SK-N-SH (cell line): ENCODE measurements at regions not wholly inside any gene's neighbourhood (a gene's known extent, or its start where the extent isn't known, plus 50 kb on each side); places are given as distances from the start of the nearest gene placed in this dataset.

Experiments used
- CTCF ChIA-PET: fragments of 300-600, 350-600 bp; formaldehyde crosslinking; extraction: SDS; loops from one replicate; lab custom pipeline; 2021; lab: Yijun Ruan, JAX
- POLR2A ChIA-PET: fragments of 350-600 bp; sonication (Branson Sonifier 250); formaldehyde crosslinking; extraction: SDS; loops from one replicate; lab custom pipeline; 2020; ENCODE audit warnings: antibody characterized with exemption, inconsistent platforms; lab: Yijun Ruan, JAX
- DNase-seq: peaks from one replicate; pipeline ENCODE4 v3.0.0; 2012
- H2AFZ ChIP-seq: fragments of 200-600 bp; sonication (generic); 2 replicates; pipeline ENCODE4 v1.8.1; 2016; ENCODE audit warnings: antibody characterized with exemption, mild to moderate bottlenecking, low read depth
- H3F3A ChIP-seq: fragments of 200-600 bp; sonication (generic); replicated peaks from 2 replicates; pipeline ENCODE3; 2016; ENCODE audit warnings: antibody characterized with exemption, mild to moderate bottlenecking; ENCODE audit not compliant: insufficient read depth
- H3K27ac ChIP-seq, 2 experiments: fragments of 200-500 bp in 1 of 2; fragments of 200-600 bp in 1 of 2; sonication (Bioruptor generic) in 1 of 2; sonication (generic), shearing (Covaris generic) in 1 of 2; 2 replicates each; pipeline versions ENCODE4 v1.5.1 to v1.6.1; 2014 to 2016; ENCODE audit warnings: low read depth in 2 of 2, inconsistent platforms in 1 of 2, low read length in 1 of 2, mild to moderate bottlenecking in 1 of 2, mixed read lengths in 1 of 2
- H3K27me3 ChIP-seq: fragments of 200-600 bp; sonication (generic), shearing (Covaris generic); 2 replicates; pipeline ENCODE4 v1.6.1; 2016; ENCODE audit warnings: mixed run types; ENCODE audit not compliant: insufficient read depth
- H3K36me3 ChIP-seq, 2 experiments: fragments of 200-500 bp in 1 of 2; fragments of 200-600 bp in 1 of 2; sonication (Bioruptor generic) in 1 of 2; sonication (generic) in 1 of 2; replicated peaks in 1 of 2; 2 replicates each; pipeline versions ENCODE3 to v1.5.1; 2014 to 2016; ENCODE audit warnings: low read length in 1 of 2, mild to moderate bottlenecking in 1 of 2; ENCODE audit not compliant: insufficient read depth in 2 of 2, control insufficient read depth in 1 of 2
- H3K4me1 ChIP-seq, 2 experiments: fragments of 200-500 bp in 1 of 2; fragments of 200-600 bp in 1 of 2; sonication (Bioruptor generic) in 1 of 2; sonication (generic), shearing (Covaris generic) in 1 of 2; 2 replicates each; pipeline versions ENCODE4 v1.5.1 to v1.6.1; 2014 to 2016; ENCODE audit warnings: low read depth in 1 of 2, low read length in 1 of 2, mixed run types in 1 of 2; ENCODE audit not compliant: insufficient read depth in 2 of 2, control insufficient read depth in 1 of 2
- H3K4me2 ChIP-seq: fragments of 200-600 bp; sonication (generic), shearing (Covaris generic); 2 replicates; pipeline ENCODE4 v1.6.1; 2017; ENCODE audit warnings: mixed run types
- H3K4me3 ChIP-seq, 2 experiments: fragments of 200-500 bp in 1 of 2; fragments of 200-600 bp in 1 of 2; sonication (Bioruptor generic) in 1 of 2; sonication (generic), shearing (Covaris generic) in 1 of 2; 2 replicates each; pipeline versions ENCODE4 v1.5.1 to v1.8.1; 2014 to 2016; ENCODE audit warnings: low read depth in 2 of 2, inconsistent platforms in 1 of 2, low read length in 1 of 2, mild to moderate bottlenecking in 1 of 2, mixed read lengths in 1 of 2, moderate library complexity in 1 of 2
- H3K79me2 ChIP-seq: fragments of 200-600 bp; sonication (generic); 2 replicates; pipeline ENCODE4 v1.8.1; 2017; ENCODE audit warnings: mild to moderate bottlenecking; ENCODE audit not compliant: insufficient read depth
- H3K9ac ChIP-seq: fragments of 200-600 bp; sonication (generic); 2 replicates; pipeline ENCODE4 v1.6.1; 2017; ENCODE audit warnings: mixed run types
- H3K9me2 ChIP-seq: fragments of 200-600 bp; sonication (generic); 2 replicates; pipeline ENCODE4 v1.6.1; 2017; ENCODE audit warnings: mixed run types
- H3K9me3 ChIP-seq: fragments of 200-600 bp; sonication (generic); 2 replicates; pipeline ENCODE4 v1.6.1; 2017; ENCODE audit warnings: mixed run types, mild to moderate bottlenecking, moderate library complexity
- H4K20me1 ChIP-seq: fragments of 200-600 bp; sonication (generic); 2 replicates; pipeline ENCODE4 v1.6.1; 2017; ENCODE audit warnings: mild to moderate bottlenecking, mixed run types; ENCODE audit not compliant: insufficient read depth
- CHD2 ChIP-seq: fragments of 150-350 bp; IDR thresholded peaks from 2 replicates; pipeline ENCODE4 v1.6.1; 2018; ENCODE audit warnings: low read length; ENCODE audit not compliant: partially characterized antibody
- CTCF ChIP-seq: fragments of 200-600 bp; sonication (generic); IDR thresholded peaks from 2 replicates; pipeline ENCODE4 v1.6.1; 2017; ENCODE audit warnings: antibody characterized with exemption, mild to moderate bottlenecking, moderate library complexity
- EP300 ChIP-seq, 2 experiments: IDR thresholded peaks; 2 replicates each; pipeline versions ENCODE4 v1.4.0 to v1.6.1; 2012; ENCODE audit warnings: borderline replicate concordance in 1 of 2, low read depth in 1 of 2, low read length in 1 of 2
- FOXJ3 ChIP-seq: sonication (generic); formaldehyde crosslinking; IDR thresholded peaks from 2 replicates; pipeline ENCODE4 v1.5.1; 2020; ENCODE audit warnings: mild to moderate bottlenecking, missing genetic modification reagents
- JUND ChIP-seq: IDR thresholded peaks from 2 replicates; pipeline ENCODE4 v1.4.0; 2012
- MEF2A ChIP-seq: IDR thresholded peaks from 2 replicates; pipeline ENCODE4 v1.4.0; 2012; ENCODE audit warnings: low read depth, borderline replicate concordance
- NRF1 ChIP-seq: IDR thresholded peaks from 2 replicates; pipeline ENCODE4 v1.6.1; 2012; ENCODE audit warnings: low read depth, mild to moderate bottlenecking, low read length
- PBX3 ChIP-seq: IDR thresholded peaks from 2 replicates; pipeline ENCODE4; 2012
- RAD21 ChIP-seq: IDR thresholded peaks from 2 replicates; pipeline ENCODE4 v1.6.1; 2012; ENCODE audit warnings: mild to moderate bottlenecking, low read length
- RFX5 ChIP-seq: IDR thresholded peaks from 2 replicates; pipeline ENCODE4 v1.6.1; 2012; ENCODE audit warnings: mild to moderate bottlenecking, improper control_type of control experiment, low read length
- SIN3A ChIP-seq: IDR thresholded peaks from 2 replicates; pipeline ENCODE4 v1.6.1; 2012; ENCODE audit warnings: low read depth, mild to moderate bottlenecking, low read length, moderate library complexity, borderline replicate concordance
- SMC3 ChIP-seq: IDR thresholded peaks from 2 replicates; pipeline ENCODE4 v1.6.1; 2012; ENCODE audit warnings: low read depth, low read length, improper control_type of control experiment
- TAF1 ChIP-seq: IDR thresholded peaks from 2 replicates; pipeline ENCODE4 v1.6.1; 2012; ENCODE audit warnings: low read depth, mild to moderate bottlenecking, low read length, moderate library complexity, borderline replicate concordance
- TCF12 ChIP-seq: IDR thresholded peaks from 2 replicates; pipeline ENCODE4 v1.4.0; 2012
- TEAD4 ChIP-seq: IDR thresholded peaks from 2 replicates; pipeline ENCODE4 v1.4.0; 2012; ENCODE audit warnings: mild to moderate bottlenecking, borderline replicate concordance; ENCODE audit not compliant: insufficient read depth
- YY1 ChIP-seq: IDR thresholded peaks from 2 replicates; pipeline ENCODE4 v1.4.0; 2012; ENCODE audit warnings: low read depth, mild to moderate bottlenecking
- WGBS: methylation state at CpG from one replicate; pipeline ENCODE4 v1.1.6; 2017; ENCODE audit warnings: low lambda C conversion rate; 5-methylcytosine and 5-hydroxymethylcytosine counted together
- TF ChIP-seq, protein P1 (sequence below): fragments of 150-350 bp; IDR thresholded peaks from 2 replicates; pipeline ENCODE4 v1.6.1; 2017; ENCODE audit warnings: antibody characterized with exemption, low read length, low read depth, borderline replicate concordance
- TF ChIP-seq, protein P2 (sequence below): IDR thresholded peaks from 2 replicates; pipeline ENCODE4 v1.4.0; 2012; ENCODE audit warnings: low read depth, borderline replicate concordance
- TF ChIP-seq, protein P3 (sequence below): IDR thresholded peaks from 2 replicates; pipeline ENCODE4 v1.6.1; 2012; ENCODE audit warnings: mild to moderate bottlenecking, low read depth, low read length, moderate library complexity

GRCh38 chr20:48172357-48172702, 387.0 kb upstream of the SULF2 start:
- Histone ChIP-seq H3K9me2 (no peaks in the 10 kb centered on the region), H3K27ac (no peak overlapping the region), H3K4me2 (no peak overlapping the region), H3K4me1 (no peaks in the 10 kb centered on the region), H3K79me2 (no peaks in the 10 kb centered on the region), H3K9me3 (no peaks in the 10 kb centered on the region), H2AFZ (no peak overlapping the region), H3K27me3 (no peaks in the 10 kb centered on the region), H4K20me1 (no peaks in the 10 kb centered on the region), H3K36me3 (no peaks in the 10 kb centered on the region), H3K9ac (no peak overlapping the region), H3F3A (no peaks in the 10 kb centered on the region), H3K4me3 (no peak overlapping the region)
- ChIA-PET POLR2A (no interaction called here), CTCF (interaction anchor here (0.6 to 0.9 kb wide), 2 partner anchors 12 to 77 kb away, joined by 3 read pairs; no protein-coding TSS in a partner anchor)
- 20% methylated on average over 1 of the region's 1 CpG for WGBS
- TF ChIP-seq RFX5 (no peak), TCF12 (no peak), PBX3 (no peak), TEAD4 (no peak), MEF2A (no peak), SIN3A (no peak), FOXJ3 (CRISPR knock-in tag) (no peak), EP300 (IDR thresholded peaks at IDR 0.05; ENCODE audit: borderline replicate concordance in 1 of 2, low read depth in 1 of 2, low read length in 1 of 2) (no peak), SMC3 (no peak), TAF1 (no peak), YY1 (no peak), CHD2 (no peak), CTCF (no peak), RAD21 (no peak), NRF1 (no peak), JUND (no peak)
- TF ChIP-seq, protein P1, sequence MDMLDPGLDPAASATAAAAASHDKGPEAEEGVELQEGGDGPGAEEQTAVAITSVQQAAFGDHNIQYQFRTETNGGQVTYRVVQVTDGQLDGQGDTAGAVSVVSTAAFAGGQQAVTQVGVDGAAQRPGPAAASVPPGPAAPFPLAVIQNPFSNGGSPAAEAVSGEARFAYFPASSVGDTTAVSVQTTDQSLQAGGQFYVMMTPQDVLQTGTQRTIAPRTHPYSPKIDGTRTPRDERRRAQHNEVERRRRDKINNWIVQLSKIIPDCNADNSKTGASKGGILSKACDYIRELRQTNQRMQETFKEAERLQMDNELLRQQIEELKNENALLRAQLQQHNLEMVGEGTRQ, result no peak
- TF ChIP-seq, protein P2, sequence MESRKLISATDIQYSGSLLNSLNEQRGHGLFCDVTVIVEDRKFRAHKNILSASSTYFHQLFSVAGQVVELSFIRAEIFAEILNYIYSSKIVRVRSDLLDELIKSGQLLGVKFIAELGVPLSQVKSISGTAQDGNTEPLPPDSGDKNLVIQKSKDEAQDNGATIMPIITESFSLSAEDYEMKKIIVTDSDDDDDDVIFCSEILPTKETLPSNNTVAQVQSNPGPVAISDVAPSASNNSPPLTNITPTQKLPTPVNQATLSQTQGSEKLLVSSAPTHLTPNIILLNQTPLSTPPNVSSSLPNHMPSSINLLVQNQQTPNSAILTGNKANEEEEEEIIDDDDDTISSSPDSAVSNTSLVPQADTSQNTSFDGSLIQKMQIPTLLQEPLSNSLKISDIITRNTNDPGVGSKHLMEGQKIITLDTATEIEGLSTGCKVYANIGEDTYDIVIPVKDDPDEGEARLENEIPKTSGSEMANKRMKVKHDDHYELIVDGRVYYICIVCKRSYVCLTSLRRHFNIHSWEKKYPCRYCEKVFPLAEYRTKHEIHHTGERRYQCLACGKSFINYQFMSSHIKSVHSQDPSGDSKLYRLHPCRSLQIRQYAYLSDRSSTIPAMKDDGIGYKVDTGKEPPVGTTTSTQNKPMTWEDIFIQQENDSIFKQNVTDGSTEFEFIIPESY, result no peak
- TF ChIP-seq, protein P3, sequence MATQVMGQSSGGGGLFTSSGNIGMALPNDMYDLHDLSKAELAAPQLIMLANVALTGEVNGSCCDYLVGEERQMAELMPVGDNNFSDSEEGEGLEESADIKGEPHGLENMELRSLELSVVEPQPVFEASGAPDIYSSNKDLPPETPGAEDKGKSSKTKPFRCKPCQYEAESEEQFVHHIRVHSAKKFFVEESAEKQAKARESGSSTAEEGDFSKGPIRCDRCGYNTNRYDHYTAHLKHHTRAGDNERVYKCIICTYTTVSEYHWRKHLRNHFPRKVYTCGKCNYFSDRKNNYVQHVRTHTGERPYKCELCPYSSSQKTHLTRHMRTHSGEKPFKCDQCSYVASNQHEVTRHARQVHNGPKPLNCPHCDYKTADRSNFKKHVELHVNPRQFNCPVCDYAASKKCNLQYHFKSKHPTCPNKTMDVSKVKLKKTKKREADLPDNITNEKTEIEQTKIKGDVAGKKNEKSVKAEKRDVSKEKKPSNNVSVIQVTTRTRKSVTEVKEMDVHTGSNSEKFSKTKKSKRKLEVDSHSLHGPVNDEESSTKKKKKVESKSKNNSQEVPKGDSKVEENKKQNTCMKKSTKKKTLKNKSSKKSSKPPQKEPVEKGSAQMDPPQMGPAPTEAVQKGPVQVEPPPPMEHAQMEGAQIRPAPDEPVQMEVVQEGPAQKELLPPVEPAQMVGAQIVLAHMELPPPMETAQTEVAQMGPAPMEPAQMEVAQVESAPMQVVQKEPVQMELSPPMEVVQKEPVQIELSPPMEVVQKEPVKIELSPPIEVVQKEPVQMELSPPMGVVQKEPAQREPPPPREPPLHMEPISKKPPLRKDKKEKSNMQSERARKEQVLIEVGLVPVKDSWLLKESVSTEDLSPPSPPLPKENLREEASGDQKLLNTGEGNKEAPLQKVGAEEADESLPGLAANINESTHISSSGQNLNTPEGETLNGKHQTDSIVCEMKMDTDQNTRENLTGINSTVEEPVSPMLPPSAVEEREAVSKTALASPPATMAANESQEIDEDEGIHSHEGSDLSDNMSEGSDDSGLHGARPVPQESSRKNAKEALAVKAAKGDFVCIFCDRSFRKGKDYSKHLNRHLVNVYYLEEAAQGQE, result no peak
- no peak for DNase-seq
